ENCODE measurements at regions not wholly inside any gene's neighbourhood (a gene's known extent, or its start where the extent isn't known, plus 50 kb on each side); places are given as distances from the start of the nearest gene placed in this dataset.

GRCh38 chr18:43710135-43710534 lies 432.8 kb upstream of the SYT4 start:
- Mint-ChIP-seq H3K4me1 (ENCODE audit: insufficient read depth, unreplicated experiment) (no peaks in the 10 kb centered on the region), H3K36me3 (ENCODE audit: insufficient read depth, unreplicated experiment) (no peaks in the 10 kb centered on the region), H3K27ac (ENCODE audit: low read depth, unreplicated experiment) (no peak overlapping the region), H3K27me3 (ENCODE audit: insufficient read depth, unreplicated experiment) (no peaks in the 10 kb centered on the region), H3K4me3 (ENCODE audit: unreplicated experiment) (no peak overlapping the region), H3K9me3 (ENCODE audit: unreplicated experiment) (no peaks in the 10 kb centered on the region)
- no peak for TF ChIP-seq CTCF (IDR thresholded peaks at IDR 0.05; ENCODE audit: unreplicated experiment)
- CTCF ChIA-PET: no interaction called here
- no peak for DNase-seq (ENCODE audit: unreplicated experiment)
- POLR2A ChIA-PET: no interaction called here
- intact Hi-C loops (cut with micrococcal nuclease): no loop called here
- BruUV-seq (replicated peaks): no TSS peak

GRCh38 chr18:43714343-43715010 lies 437.2 kb upstream of the SYT4 start:
- ChIA-PET CTCF (no interaction called here), POLR2A (interaction anchor here (0.8 kb wide), 1 partner anchor 49 kb away, joined by 3 read pairs; no protein-coding TSS in a partner anchor)
- H3K4me3 Mint-ChIP-seq (ENCODE audit: unreplicated experiment): no peak overlapping the region
- BruUV-seq (replicated peaks): no TSS peak
- intact Hi-C loops (cut with micrococcal nuclease): no loop called here
- no peaks in the 10 kb centered on the region for H3K27me3 Mint-ChIP-seq (ENCODE audit: insufficient read depth, unreplicated experiment)
- DNase-seq (ENCODE audit: unreplicated experiment): no peak
- TF ChIP-seq CTCF (IDR thresholded peaks at IDR 0.05; ENCODE audit: unreplicated experiment): no peak
- no peaks in the 10 kb centered on the region for H3K4me1 Mint-ChIP-seq (ENCODE audit: insufficient read depth, unreplicated experiment)
- no peaks in the 10 kb centered on the region for H3K9me3 Mint-ChIP-seq (ENCODE audit: unreplicated experiment)
- no peaks in the 10 kb centered on the region for H3K36me3 Mint-ChIP-seq (ENCODE audit: insufficient read depth, unreplicated experiment)
- no peak overlapping the region for H3K27ac Mint-ChIP-seq (ENCODE audit: low read depth, unreplicated experiment)

GRCh38 chr18:43719267-43719795 lies 442.0 kb upstream of the SYT4 start:
- no peak overlapping the region for H3K4me3 Mint-ChIP-seq (ENCODE audit: unreplicated experiment)

DNA sequence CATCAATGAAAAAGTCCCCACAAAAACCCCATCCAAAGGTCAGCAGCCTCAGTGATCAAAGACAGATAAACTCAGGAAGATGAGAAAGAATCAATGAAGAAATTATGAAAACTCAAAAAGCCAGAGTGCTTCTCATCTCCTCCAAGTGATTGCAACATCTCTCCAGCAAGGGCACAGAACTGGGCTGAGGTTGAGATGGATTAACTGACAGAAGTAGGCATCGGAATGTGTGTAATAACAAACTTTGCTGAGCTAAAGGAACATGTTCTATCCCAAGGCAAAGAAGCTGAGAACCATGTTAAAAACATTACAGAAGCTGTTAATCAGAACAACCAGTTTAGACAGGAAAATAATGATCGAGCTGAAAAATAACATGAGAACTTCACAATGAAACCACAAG lies 442.8 kb upstream of the SYT4 start:
- no peak for TF ChIP-seq CTCF (IDR thresholded peaks at IDR 0.05; ENCODE audit: unreplicated experiment)
- intact Hi-C loops (cut with micrococcal nuclease): no loop called here
- H3K4me3 Mint-ChIP-seq (ENCODE audit: unreplicated experiment): no peak overlapping the region
- BruUV-seq (replicated peaks): no TSS peak
- H3K4me1 Mint-ChIP-seq (ENCODE audit: insufficient read depth, unreplicated experiment): peaks cover 8% of the 10 kb centered on the region
- DNase-seq (ENCODE audit: unreplicated experiment): peak; percentile 2
- H3K27me3 Mint-ChIP-seq (ENCODE audit: insufficient read depth, unreplicated experiment): no peaks in the 10 kb centered on the region
- peaks cover 12% of the 10 kb centered on the region for H3K9me3 Mint-ChIP-seq (ENCODE audit: unreplicated experiment)
- POLR2A ChIA-PET: interaction anchor here (0.7 kb wide), 2 partner anchors 16 to 40 kb away, joined by 3 read pairs; no protein-coding TSS in a partner anchor
- peak overlapping the region; percentile 2 for H3K27ac Mint-ChIP-seq (ENCODE audit: low read depth, unreplicated experiment)
- CTCF ChIA-PET: no interaction called here
- no peaks in the 10 kb centered on the region for H3K36me3 Mint-ChIP-seq (ENCODE audit: insufficient read depth, unreplicated experiment)

More at GRCh38 chr18:43719267-43719795, 442.0 kb upstream of the SYT4 start:
- Mint-ChIP-seq H3K27me3 (ENCODE audit: insufficient read depth, unreplicated experiment) (no peaks in the 10 kb centered on the region), H3K36me3 (ENCODE audit: insufficient read depth, unreplicated experiment) (no peaks in the 10 kb centered on the region), H3K9me3 (ENCODE audit: unreplicated experiment) (peaks cover 12% of the 10 kb centered on the region), H3K27ac (ENCODE audit: low read depth, unreplicated experiment) (no peak overlapping the region), H3K4me1 (ENCODE audit: insufficient read depth, unreplicated experiment) (peaks cover 8% of the 10 kb centered on the region)
- no peak for TF ChIP-seq CTCF (IDR thresholded peaks at IDR 0.05; ENCODE audit: unreplicated experiment)
- CTCF ChIA-PET: interaction anchor here (0.6 kb wide), 1 partner anchor 996 kb away, joined by 3 read pairs; no protein-coding TSS in a partner anchor
- BruUV-seq (replicated peaks): no TSS peak
- no peak for DNase-seq (ENCODE audit: unreplicated experiment)
- POLR2A ChIA-PET: no interaction called here
- intact Hi-C loops (cut with micrococcal nuclease): no loop called here
